Tibial nerve (tissue), 4 donors: ENCODE measurements at regions not wholly inside any gene's neighbourhood (a gene's known extent, or its start where the extent isn't known, plus 50 kb on each side); places are given as distances from the start of the nearest gene placed in this dataset.

Experiments
- CTCF ChIP-seq, 5 experiments: fragments of 200-600 bp in 3 of 5; fragments of 450-650 bp in 2 of 5; sonication (generic) in 3 of 5; IDR thresholded peaks; one replicate each; pipeline ENCODE4 v1.5.1; 2016 to 2019; ENCODE audit warnings: antibody characterized with exemption in 5 of 5, mild to moderate bottlenecking in 3 of 5, moderate library complexity in 2 of 5
- EP300 ChIP-seq, 2 donors: sonication (generic); formaldehyde crosslinking; IDR thresholded peaks; one replicate each; pipeline ENCODE4 v1.6.1; 2017; ENCODE audit warnings: antibody characterized with exemption in 2 of 2, mild to moderate bottlenecking in 1 of 2
- POLR2A ChIP-seq, 2 donors: fragments of 450-650 bp; IDR thresholded peaks; one replicate each; pipeline ENCODE4 v1.6.1; 2017; ENCODE audit warnings: antibody characterized with exemption in 2 of 2, mild to moderate bottlenecking in 2 of 2, moderate library complexity in 2 of 2

- TF ChIP-seq EP300 (IDR thresholded peaks at IDR 0.05): no peak
- TF ChIP-seq CTCF (IDR thresholded peaks at IDR 0.05): no peak
- TF ChIP-seq POLR2A (IDR thresholded peaks at IDR 0.05): no peak
These were observed 850.5 kb upstream of the POT1 start for GRCh38 chr7:125780153-125780552.
